H1 (cell line): ENCODE measurements at regions not wholly inside any gene's neighbourhood (a gene's known extent, or its start where the extent isn't known, plus 50 kb on each side); places are given as distances from the start of the nearest gene placed in this dataset.

Experiments used
- CTCF ChIA-PET: fragments of 300-600 bp; sonication (Branson Sonifier 250); formaldehyde crosslinking; loops from one replicate; lab custom pipeline; 2021; ENCODE audit not compliant: partially characterized antibody; lab: Charles Lee
- POLR2A ChIA-PET: fragments of 300-600 bp; sonication (Branson Sonifier 250); formaldehyde crosslinking; loops from one replicate; lab custom pipeline; 2021; ENCODE audit warnings: inconsistent platforms; ENCODE audit not compliant: partially characterized antibody; lab: Charles Lee
- DNase-seq, 2 experiments: peaks; one replicate each; pipeline versions ENCODE4 v3.0.0 to v3.0.0-alpha.2; 2010 to 2022; ENCODE audit warnings: low spot score in 2 of 2, low read depth in 1 of 2, mixed read lengths in 1 of 2
- FAIRE-seq: peaks from 2 replicates; lab custom pipeline; 2011; peaks lifted over from hg19 to GRCh38; lab: Jason Lieb, UNC
- H2AFZ ChIP-seq: 2 replicates; pipeline ENCODE4 v1.8.1; 2012; ENCODE audit warnings: low read length, inconsistent platforms
- H2AK5ac ChIP-seq: 2 replicates; pipeline ENCODE4 v1.6.1; 2013; ENCODE audit warnings: low read depth, low read length
- H2BK120ac ChIP-seq: replicated peaks from 2 replicates; pipeline ENCODE3; 2013; ENCODE audit warnings: low read depth, low read length, inconsistent platforms
- H2BK12ac ChIP-seq: 2 replicates; pipeline ENCODE4 v1.6.1; 2013; ENCODE audit warnings: low read depth, low read length
- H2BK15ac ChIP-seq: 2 replicates; pipeline ENCODE4 v1.6.1; 2013; ENCODE audit warnings: low read length
- H2BK20ac ChIP-seq: 2 replicates; pipeline ENCODE4 v1.6.1; 2013; ENCODE audit warnings: low read length
- H2BK5ac ChIP-seq: 2 replicates; pipeline ENCODE4 v1.6.1; 2013; ENCODE audit warnings: low read depth, low read length
- H3K14ac ChIP-seq: 2 replicates; pipeline ENCODE4 v1.6.1; 2013; ENCODE audit warnings: inconsistent platforms; ENCODE audit not compliant: insufficient read length
- H3K18ac ChIP-seq: 2 replicates; pipeline ENCODE4 v1.6.1; 2013; ENCODE audit warnings: low read length; ENCODE audit errors: extremely low read depth
- H3K23ac ChIP-seq: 2 replicates; pipeline ENCODE4 v1.6.1; 2013; ENCODE audit warnings: inconsistent platforms; ENCODE audit not compliant: insufficient read length
- H3K23me2 ChIP-seq: 2 replicates; pipeline ENCODE4 v1.6.1; 2013; ENCODE audit warnings: low read depth, low read length
- H3K27ac ChIP-seq: 2 replicates; pipeline ENCODE4 v1.6.1; 2011; ENCODE audit warnings: low read depth, low read length, inconsistent platforms
- H3K27me3 ChIP-seq, 4 experiments: replicated peaks in 1 of 4; 1 replicate in 1 of 4; 2 replicates in 3 of 4; pipeline versions ENCODE4 v1.6.1 to v1.8.1; 2011 to 2013; ENCODE audit warnings: low read length in 3 of 4, mild to moderate bottlenecking in 3 of 4, inconsistent platforms in 2 of 4, mixed read lengths in 2 of 4, moderate library complexity in 1 of 4; ENCODE audit not compliant: control insufficient read depth in 3 of 4, insufficient read depth in 3 of 4; ENCODE audit errors: extremely low read depth in 1 of 4
- H3K36me3 ChIP-seq, 4 experiments: 2 replicates each; pipeline versions ENCODE4 v1.6.1 to v1.8.1; 2011 to 2013; ENCODE audit warnings: mild to moderate bottlenecking in 4 of 4, low read length in 3 of 4, moderate library complexity in 2 of 4, control low read depth in 1 of 4, inconsistent platforms in 1 of 4; ENCODE audit not compliant: insufficient read depth in 4 of 4, control insufficient read depth in 2 of 4
- H3K4ac ChIP-seq: replicated peaks from 2 replicates; pipeline ENCODE3; 2013; ENCODE audit warnings: low read length, low read depth, mixed read lengths, inconsistent platforms; ENCODE audit not compliant: insufficient read length
- H3K4me1 ChIP-seq, 4 experiments: replicated peaks in 1 of 4; 1 replicate in 1 of 4; 2 replicates in 3 of 4; pipeline versions ENCODE4 v1.6.1 to v1.8.1; 2011 to 2013; ENCODE audit warnings: low read length in 3 of 4, inconsistent platforms in 2 of 4, mixed read lengths in 1 of 4; ENCODE audit not compliant: insufficient read depth in 4 of 4, control insufficient read depth in 3 of 4
- H3K4me2 ChIP-seq, 2 experiments: 2 replicates each; pipeline versions ENCODE4 v1.6.1 to v1.8.1; 2011 to 2013; ENCODE audit warnings: low read depth in 2 of 2, low read length in 2 of 2, control low read depth in 1 of 2, inconsistent platforms in 1 of 2, mild to moderate bottlenecking in 1 of 2; ENCODE audit not compliant: insufficient read depth in 1 of 2
- H3K4me3 ChIP-seq, 4 experiments: fragments of 200-600, 300-600 bp in 1 of 4; sonication (generic), shearing (Covaris generic), sonication (Bioruptor Twin) in 1 of 4; 2 replicates each; pipeline versions ENCODE4 v1.5.1 to v1.8.1; 2011 to 2016; ENCODE audit warnings: low read length in 4 of 4, low read depth in 3 of 4, control low read depth in 2 of 4, inconsistent platforms in 2 of 4, mild to moderate bottlenecking in 2 of 4, mixed read lengths in 1 of 4, moderate library complexity in 1 of 4; ENCODE audit not compliant: insufficient read depth in 2 of 4; ENCODE audit errors: extremely low read depth in 1 of 4
- H3K56ac ChIP-seq: replicated peaks from 2 replicates; pipeline ENCODE3; 2013; ENCODE audit warnings: low read depth, mild to moderate bottlenecking, mixed read lengths, low read length, inconsistent platforms; ENCODE audit not compliant: insufficient read length
- H3K79me1 ChIP-seq: 2 replicates; pipeline ENCODE4 v1.6.1; 2013; ENCODE audit warnings: low read depth, low read length, control low read depth
- H3K79me2 ChIP-seq, 2 experiments: 2 replicates each; pipeline versions ENCODE4 v1.6.1 to v1.8.1; 2012 to 2013; ENCODE audit warnings: low read length in 2 of 2, mild to moderate bottlenecking in 2 of 2, inconsistent platforms in 1 of 2; ENCODE audit not compliant: insufficient read depth in 2 of 2, control insufficient read depth in 1 of 2
- H3K9ac ChIP-seq, 4 experiments: replicated peaks in 1 of 4; 1 replicate in 1 of 4; 2 replicates in 3 of 4; pipeline versions ENCODE4 v1.6.1 to v1.8.1; 2011 to 2013; ENCODE audit warnings: low read depth in 3 of 4, low read length in 3 of 4, control low read depth in 2 of 4, mild to moderate bottlenecking in 2 of 4, moderate library complexity in 2 of 4, inconsistent platforms in 1 of 4; ENCODE audit errors: extremely low read depth in 1 of 4
- H3K9me3 ChIP-seq, 2 experiments: 2 replicates each; pipeline versions ENCODE4 v1.6.1 to v1.8.1; 2012 to 2013; ENCODE audit warnings: mild to moderate bottlenecking in 2 of 2, moderate library complexity in 2 of 2, control low read depth in 1 of 2, inconsistent platforms in 1 of 2, low read depth in 1 of 2, low read length in 1 of 2, mixed read lengths in 1 of 2; ENCODE audit not compliant: insufficient read depth in 2 of 2
- H4K20me1 ChIP-seq, 2 experiments: replicated peaks in 1 of 2; 2 replicates each; pipeline versions ENCODE3 to v1.8.1; 2011 to 2013; ENCODE audit warnings: inconsistent platforms in 2 of 2, low read length in 2 of 2, mild to moderate bottlenecking in 1 of 2; ENCODE audit not compliant: insufficient read depth in 2 of 2, control insufficient read depth in 1 of 2
- H4K5ac ChIP-seq: 2 replicates; pipeline ENCODE4 v1.6.1; 2013; ENCODE audit warnings: low read length, low read depth, mixed read lengths, inconsistent platforms; ENCODE audit not compliant: insufficient read length
- H4K8ac ChIP-seq: 2 replicates; pipeline ENCODE4 v1.8.0; 2013; ENCODE audit warnings: mild to moderate bottlenecking, moderate library complexity, low read length, inconsistent platforms; ENCODE audit not compliant: insufficient read depth; ENCODE audit errors: extremely low read depth
- H4K91ac ChIP-seq: replicated peaks from 2 replicates; pipeline ENCODE3; 2013; ENCODE audit warnings: low read length, mixed read lengths, inconsistent platforms; ENCODE audit not compliant: insufficient read length
- CREB1 ChIP-seq: IDR thresholded peaks from 2 replicates; pipeline ENCODE4 v1.6.1; 2012; ENCODE audit warnings: inconsistent platforms
- FOSL1 ChIP-seq: IDR thresholded peaks from 2 replicates; pipeline ENCODE4 v1.6.1; 2011; ENCODE audit warnings: mild to moderate bottlenecking, low read depth, low read length, moderate library complexity; ENCODE audit not compliant: insufficient read depth
- GABPA ChIP-seq: IDR thresholded peaks from 2 replicates; pipeline ENCODE4 v1.6.1; 2011; ENCODE audit warnings: mild to moderate bottlenecking, low read length, moderate library complexity, borderline replicate concordance; ENCODE audit not compliant: insufficient read depth
- GTF2F1 ChIP-seq: IDR thresholded peaks from 2 replicates; pipeline ENCODE4 v1.6.1; 2012; ENCODE audit warnings: low read depth, low read length, improper control_type of control experiment, borderline replicate concordance
- NRF1 ChIP-seq: IDR thresholded peaks from 2 replicates; pipeline ENCODE4 v1.6.1; 2011; ENCODE audit warnings: mild to moderate bottlenecking, low read depth, low read length, improper control_type of control experiment
- RNF2 ChIP-seq: fragments of 200-900, 300-1000 bp; sonication (generic); IDR thresholded peaks from 2 replicates; pipeline ENCODE4 v1.7.1; 2016; ENCODE audit warnings: borderline replicate concordance, low read depth, mild to moderate bottlenecking, antibody characterized with exemption, low read length; ENCODE audit not compliant: poor library complexity, severe bottlenecking; ENCODE audit errors: missing control alignments
- SIRT6 ChIP-seq: IDR thresholded peaks from one replicate; pipeline ENCODE4 v1.7.1; 2012; ENCODE audit warnings: low read length, inconsistent platforms
- WGBS, 2 experiments: shearing (Covaris generic) in 1 of 2; methylation state at CpG; one replicate each; pipeline versions ENCODE4 v1.1.6 to v1.1.7; 2013 to 2015; ENCODE audit warnings: low lambda C conversion rate in 2 of 2, mixed read lengths in 2 of 2, inconsistent platforms in 1 of 2, low coverage in 1 of 2, missing lambda C conversion rate in 1 of 2; ENCODE audit not compliant: insufficient replicate concordance in 2 of 2, insufficient coverage in 1 of 2, insufficient read length in 1 of 2; ENCODE audit errors: extremely low coverage in 1 of 2, missing lambda C conversion rate in 1 of 2; 5-methylcytosine and 5-hydroxymethylcytosine counted together

GRCh38 chr1:165014753-165015152 lies 341.8 kb downstream of the LMX1A start:
- Histone ChIP-seq H2AK5ac (no peak overlapping the region), H4K5ac (no peak overlapping the region), H3K23me2 (no peaks in the 10 kb centered on the region), H3K4ac (no peak overlapping the region), H2BK20ac (no peak overlapping the region), H3K79me1 (no peaks in the 10 kb centered on the region), H2BK5ac (no peak overlapping the region), H4K20me1 (no peaks in the 10 kb centered on the region), H3K9ac (no peak overlapping the region), H3K9me3 (no peaks in the 10 kb centered on the region), H3K4me1 (no peaks in the 10 kb centered on the region), H3K18ac (no peak overlapping the region), H3K79me2 (no peaks in the 10 kb centered on the region), H3K27ac (no peak overlapping the region), H2BK15ac (no peak overlapping the region), H2AFZ (no peak overlapping the region), H3K4me2 (no peak overlapping the region), H2BK12ac (no peak overlapping the region), H4K91ac (no peak overlapping the region), H3K27me3 (no peaks in the 10 kb centered on the region), H2BK120ac (no peak overlapping the region), H3K23ac (no peak overlapping the region), H3K36me3 (no peaks in the 10 kb centered on the region), H3K4me3 (no peak overlapping the region), H3K14ac (no peak overlapping the region), H4K8ac (no peak overlapping the region), H3K56ac (no peak overlapping the region)
- ChIA-PET POLR2A (no interaction called here), CTCF (interaction anchor here (0.6 kb wide), 1 partner anchor 57 kb away, joined by 3 read pairs; no protein-coding TSS in a partner anchor)
- 95% methylated on average over 4 of the region's 4 CpGs; no CpG with 5 or more reads in 1 of the 2 experiments for WGBS, 2 experiments
- FAIRE-seq: no peak
- TF ChIP-seq GTF2F1 (no peak), CREB1 (no peak), SIRT6 (no peak), FOSL1 (no peak), GABPA (no peak), RNF2 (no peak), NRF1 (no peak)
- DNase-seq: no peak
